GM18508 (cell line): ENCODE measurements at regions not wholly inside any gene's neighbourhood (a gene's known extent, or its start where the extent isn't known, plus 50 kb on each side); places are given as distances from the start of the nearest gene placed in this dataset.

Experiments used
- ATAC-seq: cut with Tn5 transposase; IDR thresholded peaks from one replicate; pipeline ENCODE4 v1.9.1; 2021; ENCODE audit warnings: moderate number of reproducible peaks; ENCODE audit not compliant: insufficient read depth, unreplicated experiment

GRCh38 chr12:59260202-59260601 is 335.6 kb upstream of the SLC16A7 start:
- no peak for ATAC-seq

- ATAC-seq = no peak
These were observed 332.4 kb upstream of the LRIG3 start for GRCh38 chr12:59252731-59253130.

- no peak for ATAC-seq
These were observed 330.5 kb upstream of the LRIG3 start for GRCh38 chr12:59250766-59251165.

GRCh38 chr12:59240048-59240447 is 319.7 kb upstream of the LRIG3 start:
- no peak for ATAC-seq

GRCh38 chr12:59234391-59234790 is 314.1 kb upstream of the LRIG3 start:
- ATAC-seq = no peak

- ATAC-seq = no peak
These were observed 310.0 kb upstream of the LRIG3 start for GRCh38 chr12:59230334-59230733.

- no peak for ATAC-seq
These were observed 298.8 kb upstream of the LRIG3 start for GRCh38 chr12:59219148-59219547.

GRCh38 chr12:59196989-59197388 is 276.7 kb upstream of the LRIG3 start:
- ATAC-seq = no peak

GRCh38 chr12:59194794-59195193 is 274.5 kb upstream of the LRIG3 start:
- ATAC-seq = no peak

- ATAC-seq = no peak
These were observed 273.3 kb upstream of the LRIG3 start for GRCh38 chr12:59193476-59194050.

- no peak for ATAC-seq
These were observed 271.1 kb upstream of the LRIG3 start for GRCh38 chr12:59191372-59191771.

GRCh38 chr12:59186451-59186850 is 266.1 kb upstream of the LRIG3 start:
- ATAC-seq = no peak

GRCh38 chr12:59185295-59185694 is 265.0 kb upstream of the LRIG3 start:
- ATAC-seq = peak; percentile 43

GRCh38 chr12:59182658-59183455 is 262.6 kb upstream of the LRIG3 start:
- ATAC-seq = no peak

- ATAC-seq = peak; percentile 46
These were observed 261.9 kb upstream of the LRIG3 start for GRCh38 chr12:59182191-59182590.

GRCh38 chr12:59181196-59181777 is 261.0 kb upstream of the LRIG3 start:
- no peak for ATAC-seq

- no peak for ATAC-seq
These were observed 258.9 kb upstream of the LRIG3 start for GRCh38 chr12:59179231-59179630.

GRCh38 chr12:59173695-59174094 is 253.4 kb upstream of the LRIG3 start:
- no peak for ATAC-seq

GRCh38 chr12:59168647-59169046 is 248.3 kb upstream of the LRIG3 start:
- ATAC-seq = no peak

GRCh38 chr12:59166457-59166856 is 246.2 kb upstream of the LRIG3 start:
- no peak for ATAC-seq

GRCh38 chr12:59164991-59165718 is 244.9 kb upstream of the LRIG3 start:
- no peak for ATAC-seq
